ENCODE measurements at regions not wholly inside any gene's neighbourhood (a gene's known extent, or its start where the extent isn't known, plus 50 kb on each side); places are given as distances from the start of the nearest gene placed in this dataset.
"Not testable (repeated sequence)": the region's sequence is repeated elsewhere in the genome, so short reads cannot be mapped to it uniquely, and the experiment has no call there.

- no peak for DNase-seq
Observed at GRCh38 chrX:109782994-109783700, 50.1 kb upstream of the ACSL4 start.

GRCh38 chrX:109783701-109784079 lies 50.6 kb upstream of the ACSL4 start:
- no peak for DNase-seq

DNA sequence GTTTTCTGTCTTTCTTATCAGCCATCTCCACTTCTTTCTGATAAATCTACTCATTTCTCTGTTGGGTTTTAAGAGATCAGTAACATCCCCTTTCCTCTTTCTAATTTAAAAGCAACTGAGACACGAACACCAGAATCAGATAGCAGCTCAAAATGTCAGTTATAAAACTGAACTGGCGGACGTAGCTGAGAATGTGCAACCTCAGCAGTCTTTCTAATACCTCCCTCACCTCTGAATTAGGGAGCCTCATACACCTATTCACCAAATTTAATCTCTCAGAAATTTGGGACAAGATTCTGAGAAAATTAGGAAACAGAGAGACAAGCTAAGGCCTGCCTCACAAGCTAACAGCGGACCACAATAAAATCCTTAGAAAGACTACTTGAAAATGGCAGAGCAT lies 52.0 kb upstream of the ACSL4 start:
- DNase-seq, result no peak

DNA sequence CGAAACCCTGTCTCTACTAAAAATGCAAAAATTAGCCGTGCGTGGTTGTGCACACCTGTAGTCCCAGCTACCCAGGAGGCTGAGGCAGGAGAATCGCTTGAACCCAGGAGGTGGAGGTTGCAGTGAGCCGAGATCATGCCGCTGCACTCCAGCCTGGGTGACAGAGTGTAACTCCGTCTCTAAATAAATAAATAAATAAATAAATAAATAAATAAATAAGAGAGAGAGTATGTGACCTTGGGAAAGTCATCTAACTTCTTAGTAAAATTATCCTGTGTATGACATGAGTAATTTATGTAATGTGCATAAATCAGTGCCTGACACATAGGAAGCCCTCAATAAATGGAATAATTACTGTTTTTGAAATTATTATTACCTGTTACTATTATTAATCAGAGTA lies 57.5 kb upstream of the ACSL4 start:
- DNase-seq, result not testable (repeated sequence)

- DNase-seq, result no peak
Observed at GRCh38 chrX:109793191-109793590, 60.1 kb upstream of the ACSL4 start.

GRCh38 chrX:109795682-109796081 lies 62.6 kb upstream of the ACSL4 start:
- DNase-seq, result no peak

DNA sequence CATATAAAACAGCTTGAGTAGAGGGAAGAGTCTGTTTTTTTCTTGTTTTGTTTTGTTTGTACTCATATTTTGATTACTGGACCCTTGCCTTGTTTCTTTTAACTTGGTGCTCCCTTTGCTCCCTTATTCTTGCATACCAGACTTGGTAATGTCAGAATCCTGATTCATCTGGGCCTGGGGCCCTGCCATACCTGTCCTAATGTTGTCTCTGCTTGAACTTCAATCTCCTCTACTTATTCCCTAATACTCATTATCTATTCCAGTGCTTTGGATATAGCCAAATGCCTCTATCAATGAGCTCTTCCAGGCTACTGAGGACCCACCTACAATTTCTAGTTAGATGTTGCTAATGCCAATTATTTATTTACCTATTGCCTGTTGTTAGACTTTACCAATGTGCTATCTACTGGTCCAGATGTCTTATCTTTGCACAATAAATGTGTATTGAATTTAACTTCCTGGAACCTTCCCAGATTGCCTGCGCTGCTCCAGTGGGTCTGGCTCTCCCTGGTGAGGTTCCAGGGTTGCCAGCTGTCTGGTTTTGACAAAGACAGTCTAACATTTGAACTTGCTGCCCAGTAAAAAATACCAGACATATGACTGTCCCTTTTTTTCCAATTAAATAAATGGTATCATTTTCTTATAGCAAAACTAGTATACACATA lies 64.4 kb upstream of the ACSL4 start:
- no peak for DNase-seq

DNA sequence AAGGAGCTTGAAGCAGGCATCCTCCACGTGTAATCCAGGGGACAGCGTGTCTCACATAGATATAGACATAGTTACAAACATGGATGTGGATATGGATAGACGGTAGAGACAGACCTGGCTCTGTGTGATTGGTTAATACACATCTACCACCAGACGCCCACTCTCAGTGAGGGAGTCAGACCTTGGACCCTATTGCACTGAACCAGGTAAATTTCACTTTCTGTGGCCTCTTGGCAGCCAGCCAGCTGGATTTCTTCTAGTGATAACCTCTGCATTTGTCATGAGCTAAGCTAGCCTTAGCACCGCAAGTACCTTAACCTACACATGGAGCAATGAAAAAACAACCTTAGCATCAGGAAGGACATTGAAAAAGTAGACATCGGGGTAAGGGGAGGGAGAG lies 79.2 kb upstream of the ACSL4 start:
- DNase-seq, result no peak

DNA sequence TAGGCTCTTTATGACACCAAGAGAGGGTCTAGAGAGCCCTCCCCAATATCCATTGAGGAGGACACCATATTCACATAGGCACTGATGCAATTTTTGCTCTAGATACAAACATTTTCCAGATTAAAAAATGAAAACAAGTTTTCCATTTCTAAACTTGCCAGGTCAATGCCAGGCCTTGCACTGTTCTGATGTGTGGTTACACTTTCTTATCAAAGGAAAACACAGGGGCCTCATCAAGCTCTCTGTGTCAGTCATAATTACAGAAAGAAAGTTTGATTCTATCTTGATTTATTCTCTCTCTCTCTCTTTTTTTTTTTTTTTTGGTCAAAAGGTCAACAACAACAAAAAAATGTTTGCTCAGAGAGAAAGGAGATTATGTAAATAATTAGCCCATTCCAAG lies 80.2 kb upstream of the ACSL4 start:
- no peak for DNase-seq

DNA sequence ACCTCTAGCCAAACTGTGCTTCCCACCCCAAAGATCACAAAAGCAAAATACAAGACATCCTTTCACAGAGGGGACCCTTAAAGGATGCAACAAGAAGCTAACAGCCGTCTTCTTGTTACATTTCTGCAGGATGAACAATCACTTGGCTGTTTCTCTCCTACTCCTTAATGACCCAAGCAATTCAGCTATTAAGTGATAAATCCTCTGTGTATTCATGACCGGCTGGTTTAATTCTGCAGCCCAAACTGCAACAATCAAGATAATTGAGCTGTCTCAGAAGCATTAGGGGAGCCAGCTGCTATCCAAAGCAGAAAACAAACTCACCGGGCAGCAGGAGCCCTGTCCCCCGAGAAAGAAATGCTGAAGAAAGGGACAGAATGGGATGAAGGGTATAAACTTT lies 85.9 kb upstream of the ACSL4 start:
- no peak for DNase-seq

DNA sequence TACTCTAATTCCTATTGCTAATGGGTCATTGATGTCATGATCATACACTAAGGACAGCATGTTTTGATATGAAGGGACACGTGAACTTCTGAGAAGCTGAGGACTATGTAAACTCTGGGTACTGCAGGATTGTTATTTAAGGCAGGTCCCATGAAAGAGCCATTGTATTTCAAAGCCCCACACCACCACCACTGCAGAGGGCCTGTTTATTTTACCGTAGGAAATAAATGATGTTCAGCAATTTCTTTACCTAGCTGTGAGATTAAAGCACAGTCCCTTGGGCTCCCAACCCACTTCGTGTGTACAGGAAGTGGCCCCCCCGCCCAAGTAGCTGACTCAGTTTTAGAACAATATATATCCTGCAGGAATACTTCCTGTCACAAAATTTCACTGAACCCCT lies 89.8 kb upstream of the ACSL4 start:
- no peak for DNase-seq

DNA sequence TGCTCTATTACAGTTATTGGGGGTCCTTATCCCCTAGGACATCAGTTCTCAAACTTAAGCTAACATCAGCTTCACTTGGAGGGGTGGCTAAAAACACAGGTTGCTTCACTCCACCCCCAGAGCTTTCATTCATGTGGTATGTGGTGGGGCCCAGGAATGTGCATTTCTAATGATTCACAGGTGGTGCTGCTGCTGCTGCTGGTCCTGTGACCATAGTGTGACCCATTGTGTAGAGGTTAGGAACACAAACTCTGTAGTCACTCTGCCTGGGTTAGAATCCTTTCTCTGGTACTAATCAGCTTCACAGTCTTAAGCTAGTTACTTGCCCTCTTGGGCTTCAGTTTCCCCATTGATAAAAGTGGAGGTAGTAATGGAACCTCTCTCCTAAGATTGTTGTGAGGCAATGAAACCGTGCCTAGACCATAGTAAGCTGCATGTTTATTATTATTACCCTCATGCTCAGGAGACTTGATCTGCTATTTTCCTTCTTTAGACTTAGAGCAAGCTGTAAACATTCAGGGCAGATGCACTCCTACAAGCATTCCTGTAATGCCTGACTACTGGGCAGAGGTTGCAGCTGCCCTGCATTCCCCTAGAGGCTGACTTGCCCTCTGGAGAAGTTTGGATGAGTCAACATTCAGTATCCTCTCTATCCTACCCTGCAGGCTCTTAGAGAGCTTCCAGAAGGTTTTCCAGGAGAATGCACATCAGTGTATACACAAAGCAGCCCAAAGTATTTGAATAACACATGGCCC lies 94.1 kb upstream of the ACSL4 start:
- peak; percentile 68 for DNase-seq

GRCh38 chrX:109827772-109828171 lies 94.7 kb upstream of the ACSL4 start:
- no peak for DNase-seq

DNA sequence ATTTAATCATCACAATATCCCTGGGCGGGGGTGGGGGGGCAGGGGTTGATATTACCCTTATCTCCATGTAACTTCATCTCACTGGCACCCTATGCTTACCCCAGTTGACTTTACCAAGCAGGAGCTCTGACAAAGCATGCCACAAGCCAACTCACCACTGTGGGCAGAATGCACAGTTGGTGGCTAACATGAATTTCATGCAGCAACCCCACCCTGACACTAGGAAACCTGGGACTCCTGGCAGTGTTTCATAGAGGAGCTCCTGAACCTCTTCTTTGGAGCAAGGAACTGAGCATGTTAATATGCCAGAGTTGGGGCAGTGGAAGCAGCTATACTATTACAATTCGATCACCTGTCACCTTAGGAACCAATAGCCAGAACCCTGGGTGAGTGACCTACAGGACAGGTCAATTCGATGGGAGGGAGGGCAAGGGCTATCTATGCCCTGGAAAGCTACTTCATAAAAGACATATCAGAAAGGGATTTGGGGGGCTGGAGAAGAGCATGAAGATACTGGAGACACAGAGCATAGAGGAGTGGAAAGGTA lies 97.2 kb upstream of the ACSL4 start:
- DNase-seq, result no peak

DNA sequence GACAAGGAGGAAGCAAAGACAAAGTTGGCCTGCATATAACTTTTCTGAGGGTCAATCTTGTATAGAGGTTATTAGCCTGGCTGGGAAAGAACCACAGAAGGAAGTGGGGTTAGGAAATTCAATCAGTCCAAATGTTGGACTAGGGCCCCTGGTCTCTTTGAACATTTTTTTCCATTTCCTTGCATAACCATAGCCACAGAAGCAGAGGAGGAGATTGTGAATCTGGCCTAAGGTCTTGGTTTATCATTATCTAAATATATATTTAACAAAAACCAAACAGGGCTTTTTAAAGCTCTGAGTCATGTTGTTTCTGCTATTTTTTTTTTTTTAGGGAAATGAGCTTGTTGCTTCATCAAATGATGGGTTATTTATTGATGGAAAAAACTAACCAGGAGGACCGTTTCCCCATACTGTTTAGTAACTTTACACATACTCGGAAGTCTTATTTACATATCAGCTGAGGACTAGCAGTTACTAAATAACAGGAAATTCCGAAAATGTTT lies 97.7 kb upstream of the ACSL4 start:
- DNase-seq, result peak; percentile 48

DNA sequence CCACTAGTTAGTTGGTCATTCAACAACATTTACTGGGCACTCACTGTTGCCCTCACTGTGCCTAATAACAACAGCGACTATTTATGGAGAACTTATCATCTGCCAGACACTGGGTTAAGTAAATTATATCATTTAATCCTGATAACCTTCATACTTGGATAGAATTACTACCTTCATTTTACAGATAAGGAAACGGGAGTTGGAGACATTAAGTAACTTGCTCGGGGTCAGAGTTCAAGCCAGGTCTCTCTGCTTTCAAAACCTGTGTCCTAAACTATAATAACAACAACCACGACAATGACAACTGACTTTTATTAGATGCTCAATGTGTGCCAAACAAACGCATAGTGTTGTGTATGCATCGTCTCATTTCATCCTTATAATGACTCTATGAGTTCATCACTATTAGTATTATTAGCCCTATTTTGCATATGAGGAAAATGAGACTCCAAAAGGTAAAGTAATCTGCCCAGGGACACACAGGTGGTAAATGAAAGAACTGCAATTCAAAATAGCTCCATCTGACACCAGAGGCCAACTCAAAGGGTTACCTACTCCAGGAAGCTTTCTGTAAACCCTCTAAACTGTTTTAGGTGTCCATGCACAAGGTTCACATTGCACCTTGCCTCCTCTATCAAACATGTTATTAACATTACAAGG lies 98.4 kb upstream of the ACSL4 start:
- no peak for DNase-seq

- DNase-seq, result no peak
Observed at GRCh38 chrX:109839694-109840567, 106.9 kb upstream of the ACSL4 start.

DNA sequence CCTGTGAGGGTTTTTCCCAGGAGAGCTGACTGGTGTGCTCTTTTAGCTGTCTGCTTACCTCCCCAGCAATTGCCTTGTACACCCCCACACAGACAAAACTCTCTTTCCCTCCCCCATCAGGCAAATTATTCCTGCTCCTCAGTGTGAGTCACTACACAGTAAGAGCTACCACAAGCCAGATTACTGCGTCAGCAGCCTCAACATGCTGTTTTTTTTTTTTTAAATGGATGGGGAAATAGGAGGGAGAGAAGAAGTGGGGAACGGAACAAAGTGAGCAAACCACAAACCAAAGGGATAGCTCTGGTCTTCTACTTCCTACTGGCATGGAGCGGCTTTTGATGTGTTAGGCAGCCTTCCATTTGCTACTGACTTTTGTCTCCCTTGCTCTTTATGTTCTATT lies 107.5 kb upstream of the ACSL4 start:
- peak; percentile 77 for DNase-seq

GRCh38 chrX:109841257-109841656 lies 108.2 kb upstream of the ACSL4 start:
- DNase-seq, result no peak

DNA sequence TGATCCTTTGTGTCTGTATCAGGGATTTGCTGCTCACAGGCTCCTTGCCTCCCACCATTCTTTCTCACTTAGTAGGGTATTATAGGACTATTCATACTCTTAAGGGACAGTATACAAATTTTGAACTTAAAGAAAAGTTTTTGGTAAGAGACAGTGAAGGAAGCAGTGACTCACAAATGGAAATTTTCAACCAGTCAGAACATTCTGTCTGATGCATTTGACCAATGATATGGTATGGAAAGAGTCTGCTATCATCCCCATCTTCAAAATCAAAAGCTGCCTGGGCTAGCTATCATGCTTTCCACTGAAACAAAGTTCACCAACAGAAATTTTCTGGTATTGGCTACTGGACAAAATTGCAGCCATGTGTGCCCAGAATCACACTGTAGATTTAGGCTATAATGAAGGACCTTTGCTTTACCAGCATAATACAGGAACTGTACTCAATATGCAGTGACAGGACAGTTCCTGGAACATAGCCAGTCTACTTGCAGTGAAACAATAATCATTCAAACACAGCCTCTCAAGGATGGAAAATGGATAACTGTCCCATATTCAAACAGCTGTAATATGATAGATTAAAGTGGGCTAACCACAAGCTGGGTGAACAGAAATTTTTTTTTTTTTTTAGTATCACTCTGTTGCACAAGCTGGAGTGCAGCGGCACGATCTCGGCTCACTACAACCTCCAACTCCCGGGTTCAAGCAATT lies 109.0 kb upstream of the ACSL4 start:
- no peak for DNase-seq

DNA sequence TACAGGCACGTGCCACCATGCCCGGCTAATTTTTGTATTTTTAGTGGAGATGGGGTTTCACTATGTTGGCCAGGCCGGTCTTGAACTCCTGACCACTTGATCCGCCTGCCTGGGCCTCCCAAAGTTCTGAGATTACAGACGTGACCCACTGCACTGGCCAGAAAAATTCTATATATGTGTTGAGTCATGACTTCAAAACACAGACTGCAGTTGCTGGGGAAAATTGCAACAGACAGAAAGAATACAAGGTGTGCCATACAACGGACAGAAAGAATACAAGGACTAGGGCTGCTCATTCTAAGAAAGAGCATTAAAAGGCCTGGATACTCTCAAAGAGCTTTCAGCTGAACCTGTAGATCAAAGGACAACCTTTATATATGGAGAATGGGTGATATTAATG lies 109.6 kb upstream of the ACSL4 start:
- no peak for DNase-seq
